Dermis blood vessel endothelial cell (primary cell): ENCODE measurements at regions not wholly inside any gene's neighbourhood (a gene's known extent, or its start where the extent isn't known, plus 50 kb on each side); places are given as distances from the start of the nearest gene placed in this dataset.

ENCODE experiments used
- DNase-seq: peaks from one replicate; pipeline ENCODE4 v3.0.0; 2010

DNA sequence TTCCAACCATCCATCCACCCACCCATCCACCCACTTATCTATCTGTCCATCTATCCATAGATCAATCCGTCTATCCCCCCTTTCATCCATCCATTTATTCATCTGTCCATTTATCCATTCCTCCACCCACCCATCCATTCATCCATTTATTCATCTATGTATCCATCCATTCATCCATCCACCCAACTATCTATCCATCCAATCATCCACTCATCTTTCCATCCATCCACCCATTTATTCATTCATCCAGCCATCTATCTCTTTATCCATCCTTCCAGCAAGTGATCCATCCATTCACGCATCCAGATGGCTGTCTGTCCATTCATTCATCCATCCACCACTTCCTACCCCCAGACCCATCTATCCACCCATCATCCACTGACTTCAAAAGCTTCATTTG lies 84.0 kb upstream of the CD99 start:
- DNase-seq, result no peak

DNA sequence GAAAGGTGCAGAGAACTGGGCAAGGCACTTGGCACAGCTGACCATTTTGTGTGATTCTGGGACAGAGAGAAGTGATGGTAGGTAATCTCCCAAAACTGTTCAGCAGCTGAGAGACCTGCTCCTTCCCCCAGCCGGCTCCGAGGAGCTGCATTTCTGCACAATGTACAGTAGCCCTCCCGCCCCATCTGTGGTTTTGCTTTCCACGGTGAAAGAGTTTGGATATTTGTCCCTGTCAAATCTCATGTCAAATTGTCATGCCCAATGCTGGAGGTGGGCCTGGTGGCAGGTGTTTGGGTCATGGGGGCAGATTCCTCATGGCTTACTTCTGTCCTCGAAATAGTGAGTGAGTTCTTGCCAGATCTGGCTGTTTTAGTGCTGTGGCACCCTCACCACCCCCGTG lies 90.5 kb upstream of the CD99 start:
- no peak for DNase-seq

DNA sequence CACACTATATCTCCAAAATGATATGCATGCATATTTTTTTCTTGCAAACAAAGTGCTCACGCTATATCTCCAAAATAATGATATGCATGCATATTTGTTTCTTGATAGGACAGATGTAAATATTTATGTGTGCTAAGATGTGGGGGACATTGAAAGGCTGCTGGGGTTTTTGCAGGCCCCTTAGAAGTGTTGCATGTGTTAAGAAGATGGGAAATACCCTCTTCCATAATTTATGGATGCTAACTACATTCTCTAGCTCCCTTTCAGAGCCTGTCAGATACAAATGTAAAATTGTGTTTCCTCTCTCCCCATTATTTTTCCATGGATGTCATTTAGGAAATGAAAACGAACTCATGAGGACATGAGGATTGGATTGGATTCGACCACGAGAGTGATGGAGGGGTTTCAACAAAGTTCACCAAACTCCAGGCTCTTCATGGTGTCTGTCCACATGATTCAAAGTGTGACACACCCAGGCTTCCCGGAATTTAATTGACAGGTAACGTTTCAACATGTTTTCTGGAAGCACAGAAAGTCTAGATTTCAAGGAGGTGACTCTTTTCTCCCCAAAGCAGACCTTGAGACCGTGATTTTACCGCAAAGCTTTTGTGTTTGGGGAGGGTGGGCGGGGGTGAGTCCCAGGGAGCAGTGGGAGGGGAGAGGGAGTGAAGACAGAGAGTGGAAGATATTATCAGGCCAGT lies 94.4 kb upstream of the CD99 start:
- DNase-seq, result no peak

DNA sequence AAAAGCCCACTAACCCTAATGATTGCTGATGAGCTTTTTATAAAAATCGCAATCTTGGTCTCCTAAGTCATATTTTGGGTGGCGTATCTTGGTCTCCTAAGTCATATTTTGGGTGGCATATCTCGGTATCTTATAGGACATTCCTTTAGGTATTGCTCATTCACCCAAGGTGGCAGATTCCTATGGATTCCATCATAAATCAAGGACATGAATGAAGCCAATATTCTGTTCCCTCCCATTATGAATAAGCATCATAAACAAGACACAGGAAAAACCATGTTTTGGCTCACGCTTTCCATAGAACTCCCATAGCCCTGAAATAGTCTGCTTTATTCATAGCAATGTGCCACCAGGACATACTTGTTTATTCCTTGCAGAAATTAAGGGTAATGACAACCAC lies 95.0 kb upstream of the CD99 start:
- no peak for DNase-seq

DNA sequence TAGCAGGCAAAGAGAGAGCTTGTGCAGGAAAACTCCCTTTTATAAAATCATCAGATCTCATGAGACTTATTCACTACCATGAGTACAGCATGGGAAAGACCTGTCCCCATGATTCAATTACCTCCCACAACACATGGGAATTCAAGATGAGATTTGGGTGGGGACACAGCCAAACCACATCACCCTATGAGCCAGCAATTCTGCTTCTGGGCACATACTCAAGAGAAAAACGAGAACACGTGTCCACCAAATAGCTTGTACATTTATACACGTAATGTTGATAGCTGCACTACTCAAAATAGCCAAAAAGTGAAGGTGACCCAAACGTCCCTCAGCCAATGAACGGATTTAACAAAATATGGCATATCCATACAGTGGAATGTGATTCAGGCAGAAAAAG lies 94.5 kb upstream of the DHRSX start:
- no peak for DNase-seq

DNA sequence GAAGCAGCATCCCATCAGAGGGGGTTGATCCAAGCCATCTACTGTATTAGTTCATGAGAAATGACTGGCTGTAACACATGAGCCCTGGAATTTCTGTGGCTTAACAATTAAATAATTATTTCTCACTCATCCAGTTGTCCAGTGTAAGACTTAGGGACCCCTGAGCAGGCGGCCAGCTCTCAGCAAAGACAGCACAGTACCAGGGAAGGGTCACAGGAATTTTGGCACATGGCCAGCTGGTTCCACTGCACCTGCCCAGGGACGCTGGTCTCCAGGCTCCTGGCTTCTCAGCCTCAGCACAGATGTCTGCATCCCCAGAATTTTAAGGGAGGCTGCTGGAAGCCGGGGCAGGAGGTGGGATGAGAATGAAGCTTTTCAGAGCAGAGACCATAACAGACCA lies 93.7 kb upstream of the DHRSX start:
- no peak for DNase-seq

DNA sequence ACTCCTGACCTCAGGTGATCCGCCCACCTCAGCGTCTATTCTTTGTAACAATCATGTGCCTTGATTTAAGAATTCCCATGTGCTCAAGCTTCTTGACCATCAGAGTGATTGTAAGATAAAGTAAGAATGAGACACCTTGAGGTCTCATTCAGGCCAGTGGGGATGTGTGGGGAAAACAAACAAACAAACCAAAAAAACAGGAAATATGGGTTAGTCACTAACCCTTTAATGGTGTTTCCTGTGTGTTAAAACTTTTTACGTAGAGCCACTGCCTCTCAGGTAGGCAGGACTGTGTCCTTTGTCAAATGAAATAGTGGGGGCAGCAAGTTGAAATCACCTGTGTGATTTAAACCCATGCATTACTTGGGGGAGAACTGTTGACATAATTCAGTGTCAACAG lies 91.5 kb upstream of the DHRSX start:
- no peak for DNase-seq

DNA sequence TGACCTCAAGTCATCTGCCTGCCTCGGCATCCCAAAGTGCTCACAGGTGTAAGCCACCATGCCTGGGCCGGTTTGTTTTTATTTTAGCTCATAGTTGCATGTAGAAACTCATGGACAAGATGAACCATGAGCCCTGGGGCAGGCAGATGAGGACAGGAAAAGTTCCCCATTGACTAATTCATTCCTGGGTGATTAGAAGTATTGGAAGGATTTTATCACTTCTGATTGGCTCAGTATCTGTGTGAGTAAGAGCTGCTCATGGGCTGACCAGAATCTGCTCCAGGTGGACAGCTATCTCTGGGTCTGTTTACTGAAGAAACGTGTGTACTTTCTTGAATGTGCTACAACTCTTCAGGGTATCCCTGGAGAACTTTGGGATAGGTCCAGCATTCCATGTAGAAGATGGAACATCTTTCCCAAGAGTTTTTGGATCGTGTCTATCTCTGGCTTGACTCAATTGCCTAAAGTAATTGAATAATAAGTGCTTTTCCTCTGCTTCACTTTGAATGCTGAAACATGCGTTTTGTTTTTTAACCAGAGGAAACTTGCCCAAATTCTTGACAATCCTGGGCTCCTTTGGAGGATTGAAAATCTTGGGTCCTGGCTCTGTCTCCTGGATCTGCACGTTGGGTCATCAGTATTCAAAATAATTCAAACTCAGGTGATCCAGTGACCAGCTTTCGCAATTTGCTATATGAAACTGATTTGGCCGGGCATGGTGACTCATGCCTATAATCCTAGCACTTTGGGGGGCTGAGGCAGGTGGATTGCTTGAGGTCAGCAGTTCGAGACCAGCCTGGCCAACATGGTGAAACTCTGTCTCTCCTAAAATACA lies 88.6 kb upstream of the DHRSX start:
- DNase-seq, result no peak

DNA sequence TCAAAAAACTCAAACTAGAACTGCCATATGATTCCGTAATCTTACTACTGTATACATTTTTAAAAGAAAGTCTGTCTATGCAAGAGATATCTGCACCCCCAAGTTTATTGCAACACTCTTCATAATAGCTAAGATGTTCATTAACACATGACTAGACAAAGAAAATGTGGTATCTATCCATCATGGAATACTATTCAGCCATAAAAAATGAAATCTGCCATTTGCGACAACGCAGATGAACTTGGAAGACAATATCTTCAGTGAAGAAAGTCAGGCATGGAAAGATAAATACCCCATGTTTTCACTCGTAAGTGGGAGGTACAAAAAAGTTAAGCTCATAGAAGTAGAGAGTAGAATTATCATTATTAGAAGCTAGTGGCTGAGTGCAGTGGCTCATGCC lies 87.3 kb upstream of the DHRSX start:
- DNase-seq, result no peak

DNA sequence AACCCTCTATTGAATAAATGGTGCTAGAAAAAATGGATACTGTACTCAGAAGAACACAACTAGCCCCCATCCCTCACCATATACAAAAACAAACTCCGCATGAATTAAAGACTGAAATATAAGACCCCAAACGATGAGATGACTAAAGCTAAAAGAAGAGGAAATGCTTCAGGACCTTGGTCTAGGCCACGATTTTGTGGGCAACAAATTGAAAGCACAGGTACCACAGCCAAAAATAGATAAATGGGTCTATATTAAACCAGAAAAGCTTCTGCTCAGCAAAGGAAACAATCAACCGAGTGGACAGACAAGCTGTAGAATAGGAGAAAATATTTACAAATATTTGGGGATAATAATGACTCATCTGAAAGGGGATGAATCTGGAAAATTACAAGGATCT lies 86.4 kb upstream of the DHRSX start:
- DNase-seq, result no peak

DNA sequence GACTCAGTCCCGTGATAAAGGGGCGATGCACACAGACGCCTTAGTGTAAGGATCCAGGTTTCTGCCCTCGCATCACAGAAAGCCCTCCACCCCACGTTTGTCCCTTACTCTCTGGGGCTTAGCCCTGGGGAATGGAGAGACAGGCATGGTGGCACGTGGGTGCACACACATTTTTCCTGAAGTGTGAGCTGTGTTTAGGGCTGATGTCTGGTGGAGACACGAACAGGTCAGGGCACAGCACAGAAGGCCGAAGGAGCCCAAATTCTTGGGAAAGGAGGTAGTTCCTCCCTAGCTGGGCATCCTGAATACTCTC lies 84.3 kb upstream of the DHRSX start:
- no peak for DNase-seq

DNA sequence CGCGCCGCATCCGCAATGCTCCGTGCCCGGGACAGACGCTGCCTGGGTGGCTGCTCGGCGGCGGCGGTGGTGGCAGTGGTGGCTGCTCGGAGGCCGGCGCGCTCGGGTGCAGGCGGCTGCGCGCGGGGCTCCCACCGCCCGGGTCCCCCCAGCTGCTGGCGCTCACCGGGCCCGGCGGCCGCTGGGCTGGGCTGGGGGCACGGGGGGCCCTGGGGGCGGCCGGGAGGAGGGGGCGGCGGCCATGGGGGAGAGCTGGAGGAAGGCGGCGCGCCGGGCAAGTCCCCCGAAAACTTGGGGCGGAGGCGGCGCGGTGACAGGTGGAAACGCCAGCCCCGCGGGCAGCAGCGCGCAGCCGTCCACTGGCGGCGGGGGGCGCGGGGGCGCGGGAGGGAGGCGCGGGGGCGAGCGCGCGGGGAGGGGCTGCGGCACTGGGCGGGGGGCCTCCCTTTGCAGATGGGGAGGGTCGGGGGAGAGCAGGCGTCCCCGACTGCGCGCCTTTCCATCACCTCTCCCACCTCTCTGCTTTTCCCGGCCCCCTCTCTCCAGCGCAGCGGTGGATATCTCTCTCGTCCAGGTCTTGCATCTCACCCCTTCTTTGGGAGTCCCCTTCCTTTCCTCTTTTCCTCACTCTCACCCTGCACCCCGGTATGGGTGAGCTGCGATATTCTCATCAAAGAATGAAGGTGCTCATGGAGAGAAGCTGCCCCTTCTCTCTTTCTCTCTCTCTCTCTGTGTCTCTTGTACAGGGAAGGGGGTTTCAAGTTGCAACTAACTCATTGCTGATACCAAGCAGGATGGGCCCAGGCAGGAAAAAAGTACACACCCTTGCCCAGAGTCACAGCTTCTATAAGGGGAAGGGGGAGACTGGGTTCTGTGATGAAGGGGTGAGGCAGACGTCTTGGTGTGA lies 83.7 kb upstream of the DHRSX start:
- no peak for DNase-seq

DNA sequence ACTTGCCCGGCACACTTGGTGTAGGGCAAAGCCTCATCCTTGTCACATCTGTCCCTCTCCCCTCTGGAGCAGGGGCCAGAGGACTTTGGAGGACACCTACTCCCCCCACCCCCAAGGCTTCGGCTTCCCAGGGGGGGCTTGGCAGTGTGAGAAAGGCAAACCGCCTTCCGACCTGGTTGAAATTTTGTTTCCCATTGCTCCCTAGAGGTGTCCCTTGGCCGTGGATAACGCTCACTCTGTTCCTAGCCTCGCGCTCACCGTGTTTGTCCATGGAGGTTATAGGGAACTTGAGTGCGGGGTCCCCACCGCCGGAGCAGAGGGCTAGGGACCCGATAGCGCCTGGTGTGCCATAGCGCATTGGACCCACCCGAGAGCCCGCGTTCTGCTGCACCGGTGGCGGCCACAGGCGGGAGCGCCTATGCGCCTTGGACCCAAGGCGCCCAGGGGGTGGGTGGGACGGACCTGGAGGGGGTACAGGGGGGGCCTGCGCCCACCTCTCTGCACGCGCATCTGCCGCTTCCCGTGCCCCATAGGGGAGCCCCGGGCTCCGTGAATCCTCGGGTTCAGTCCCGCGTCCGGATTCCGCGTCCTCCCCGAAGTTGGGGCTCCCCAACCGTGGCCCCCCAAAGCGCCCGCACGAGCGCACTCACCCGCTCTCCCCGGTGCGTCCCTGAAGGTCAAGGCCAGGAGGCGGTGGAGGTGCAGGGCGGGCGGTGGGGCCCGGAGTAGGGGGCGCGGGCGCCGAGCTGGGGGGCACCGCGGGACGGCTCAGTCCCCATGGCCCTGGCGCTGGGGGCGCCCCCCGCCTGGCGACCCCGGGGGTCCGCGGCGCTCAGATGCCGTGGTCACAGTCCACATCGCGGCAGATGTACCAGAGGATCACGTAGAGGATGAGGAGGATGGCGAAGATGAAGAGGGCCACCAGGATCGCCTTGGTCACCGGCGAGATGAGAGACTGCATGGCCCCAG lies 82.7 kb upstream of the DHRSX start:
- no peak for DNase-seq

DNA sequence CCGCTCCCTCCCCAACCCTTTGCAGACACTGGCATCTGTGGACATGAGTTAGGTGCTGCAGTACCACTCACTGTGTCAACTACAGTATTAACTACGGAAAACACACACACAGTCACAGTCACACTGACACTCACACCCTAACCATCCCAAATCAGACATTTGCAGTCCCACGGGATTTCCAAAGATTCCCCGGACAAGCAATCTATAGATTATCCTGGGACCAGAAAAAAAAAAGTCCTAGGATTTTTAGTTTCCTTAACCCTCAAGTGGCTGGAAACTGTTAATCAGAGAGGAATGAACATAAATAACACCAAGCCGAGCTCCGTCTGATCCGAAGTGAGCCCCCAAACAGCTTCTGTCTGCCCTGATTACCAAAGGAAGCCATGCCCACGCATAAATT lies 81.9 kb upstream of the DHRSX start:
- DNase-seq, result no peak

DNA sequence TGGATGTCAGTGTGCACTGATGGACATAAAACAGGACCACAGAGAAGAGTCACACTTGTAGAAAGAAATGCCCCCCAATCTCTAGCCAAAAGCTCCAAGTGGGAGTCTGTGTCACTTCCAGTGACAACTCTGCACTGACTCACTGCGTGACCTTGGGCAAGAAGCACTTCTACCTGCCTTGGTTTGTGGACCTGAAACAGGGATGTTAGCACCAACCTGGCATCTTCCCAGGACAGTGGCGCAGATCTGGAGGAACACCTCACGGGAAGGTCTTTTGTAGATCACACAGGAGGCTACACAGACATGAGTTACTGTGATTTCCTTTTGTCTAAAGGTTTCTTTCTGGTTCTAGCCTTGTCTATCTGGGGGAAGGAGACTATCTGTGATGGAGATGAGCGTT lies 80.5 kb upstream of the DHRSX start:
- DNase-seq, result no peak

DNA sequence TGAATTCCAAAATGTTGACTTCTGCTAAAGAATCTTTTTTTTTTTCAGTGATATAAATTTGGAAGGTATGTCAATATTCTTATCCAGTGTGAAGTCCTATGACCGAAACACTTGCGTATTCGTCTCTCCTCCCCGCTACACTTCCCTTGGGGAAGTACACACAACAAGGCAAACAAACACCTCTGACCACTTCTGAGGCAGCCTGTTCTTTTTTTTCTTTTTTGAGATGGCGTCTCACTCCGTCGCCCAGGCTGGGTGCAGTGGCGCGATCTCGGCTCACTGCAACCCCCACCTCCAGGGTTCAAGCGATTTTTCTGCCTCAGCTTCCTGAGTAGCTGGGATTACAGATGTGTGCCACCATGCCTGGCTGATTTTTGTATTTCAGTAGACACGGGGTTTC lies 78.1 kb upstream of the DHRSX start:
- DNase-seq, result no peak

DNA sequence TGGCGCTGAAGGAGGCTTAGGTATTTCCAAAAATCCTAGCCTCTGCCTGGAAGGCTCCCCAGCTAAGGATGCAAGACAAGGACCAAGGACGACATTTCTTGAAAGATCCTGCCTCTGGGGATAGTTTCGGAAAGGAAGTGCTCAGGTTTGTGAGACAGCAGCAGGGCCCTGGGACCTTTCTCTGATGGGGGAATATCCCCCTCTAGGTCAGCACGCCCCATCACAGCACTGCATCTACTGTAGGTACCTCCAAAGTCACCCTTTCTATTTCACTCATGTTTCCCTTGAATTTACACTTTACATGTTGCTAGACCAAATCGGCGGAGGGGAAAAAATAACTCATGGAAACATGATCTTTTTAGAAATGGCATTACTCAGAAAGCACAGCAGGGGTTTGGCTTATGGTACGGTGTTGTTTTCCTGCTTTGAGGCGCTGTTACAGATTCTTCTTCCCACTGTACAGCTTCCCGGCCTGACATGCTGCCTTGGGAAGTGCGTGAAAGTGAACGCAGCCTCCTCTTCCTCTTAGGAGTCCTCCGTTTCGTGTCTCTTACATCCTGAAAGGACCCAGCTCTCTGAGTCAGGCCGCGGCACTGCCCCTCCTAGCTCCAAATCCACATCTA lies 77.2 kb upstream of the DHRSX start:
- DNase-seq, result no peak

DNA sequence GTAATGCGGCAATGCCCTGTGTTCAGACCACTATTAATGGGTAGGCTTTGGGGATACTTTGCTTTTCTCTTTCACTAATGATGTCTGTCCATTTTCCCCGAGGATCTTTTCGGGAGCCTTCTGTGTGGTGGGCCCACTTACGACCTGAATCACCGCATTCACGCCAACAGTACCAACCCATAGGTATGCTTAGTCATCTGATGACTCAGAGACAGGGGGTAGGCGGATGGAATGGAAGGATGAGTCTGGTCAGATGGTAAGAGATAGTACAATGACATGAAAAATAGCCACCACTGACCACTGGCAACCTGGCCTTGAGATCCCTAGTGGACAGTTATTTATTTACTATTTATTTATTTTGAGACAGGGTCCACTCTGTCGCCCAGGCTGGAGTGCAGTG lies 76.0 kb upstream of the DHRSX start:
- no peak for DNase-seq

DNA sequence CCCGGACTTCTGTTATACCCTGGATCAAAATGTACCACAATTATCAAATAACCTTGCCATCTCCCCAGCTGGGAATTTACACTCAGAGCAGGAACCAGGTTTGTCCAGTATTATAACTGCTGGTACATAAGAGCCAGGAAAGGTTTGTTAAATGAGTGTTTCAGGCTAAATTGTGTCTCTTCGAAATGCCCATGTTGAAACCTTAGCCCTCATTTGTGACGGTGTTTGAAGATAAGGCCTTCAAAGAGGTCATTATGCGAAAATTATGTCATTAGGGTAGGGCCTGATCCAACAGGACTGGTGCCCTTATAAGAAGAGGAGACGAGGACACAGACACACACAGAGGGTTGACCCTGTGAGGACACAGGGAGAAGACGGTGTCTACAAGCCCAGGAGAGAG lies 73.5 kb upstream of the DHRSX start:
- no peak for DNase-seq

DNA sequence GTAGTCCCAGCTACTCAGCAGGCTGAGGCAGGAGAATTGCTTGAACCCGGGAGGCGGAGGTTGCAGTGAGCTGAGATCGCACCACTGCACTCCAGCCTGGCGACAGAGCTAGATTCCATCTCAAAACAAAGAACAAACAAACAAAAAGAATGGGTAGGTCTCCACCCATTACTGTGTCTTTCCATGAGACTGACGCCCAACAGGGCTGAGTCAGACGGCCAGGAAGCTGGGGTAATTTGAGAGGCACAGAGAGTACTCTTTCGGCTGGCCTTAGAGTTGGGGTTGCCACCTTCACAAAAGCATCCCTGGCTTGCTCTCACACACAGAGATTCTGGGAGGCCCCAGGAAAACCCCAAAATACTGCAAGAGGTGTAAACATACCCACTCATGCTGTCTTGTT lies 72.0 kb upstream of the DHRSX start:
- DNase-seq, result peak; percentile 30

DNA sequence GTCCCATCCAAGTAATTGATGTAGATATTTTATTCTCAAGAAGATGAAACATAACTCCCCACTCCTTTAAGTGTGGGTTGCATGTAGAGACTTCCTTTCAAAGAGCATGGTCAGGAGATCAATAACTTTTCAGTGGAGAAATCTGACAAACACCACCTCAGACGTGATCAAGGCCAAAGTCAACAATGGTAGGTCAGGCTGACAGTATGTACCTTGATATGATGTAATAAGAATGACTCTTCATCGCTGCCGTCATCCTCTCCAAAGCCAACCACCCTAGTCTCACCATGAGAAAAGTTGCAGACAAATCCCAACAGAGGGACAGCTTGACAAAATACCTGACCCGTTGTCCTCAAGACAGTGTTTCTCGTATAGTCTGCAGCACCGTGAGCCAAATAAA lies 67.3 kb upstream of the DHRSX start:
- no peak for DNase-seq

DNA sequence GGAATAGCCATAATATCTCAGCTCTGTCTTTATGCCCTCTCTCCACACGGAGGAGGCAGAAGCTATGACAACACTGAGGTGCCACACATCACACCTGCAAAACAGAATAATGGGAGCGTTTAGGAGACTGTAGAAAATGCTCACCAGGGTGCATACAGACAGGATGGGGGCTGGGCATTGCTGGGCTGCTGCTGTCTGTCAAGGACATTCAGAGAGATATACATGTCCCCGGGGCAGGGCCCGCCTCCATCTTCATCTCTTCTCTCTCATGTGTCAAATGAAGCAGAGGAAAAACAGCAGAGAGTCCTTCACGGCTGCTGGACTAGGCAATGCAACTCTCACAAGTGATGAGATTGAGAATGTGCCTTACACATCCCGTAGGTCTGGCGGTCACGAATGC lies 65.3 kb upstream of the DHRSX start:
- no peak for DNase-seq
